Ishikawa (cell line): ENCODE measurements at regions not wholly inside any gene's neighbourhood (a gene's known extent, or its start where the extent isn't known, plus 50 kb on each side); places are given as distances from the start of the nearest gene placed in this dataset.

ENCODE experiments used
- FOXM1 ChIP-seq: IDR thresholded peaks from 2 replicates; pipeline ENCODE4 v1.6.1; 2012; ENCODE audit warnings: low read depth, borderline replicate concordance
- MAX ChIP-seq: IDR thresholded peaks from 2 replicates; pipeline ENCODE4 v1.6.1; 2012

DNA sequence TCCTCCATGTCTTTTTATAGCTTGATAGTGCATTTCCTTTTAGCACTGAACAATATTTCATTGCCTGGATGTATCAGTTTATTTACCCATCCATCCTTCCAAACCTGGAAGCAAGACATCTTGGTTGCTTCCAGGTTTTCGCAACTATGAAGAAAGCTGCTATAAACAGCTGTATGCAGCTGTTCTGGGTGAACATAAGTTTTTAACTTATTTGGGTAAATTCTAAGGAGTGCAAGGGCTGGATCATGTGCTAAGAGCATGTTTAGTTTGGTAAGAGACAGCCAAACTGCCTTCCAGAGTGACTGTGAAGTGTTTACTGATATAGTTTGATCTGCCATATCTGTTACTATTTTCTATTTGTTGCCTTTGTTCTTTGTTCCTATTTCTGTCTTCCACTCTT is 58.5 kb downstream of the CSF2 start:
- TF ChIP-seq MAX (no peak), FOXM1 (no peak)
